ENCODE measurements at regions not wholly inside any gene's neighbourhood (a gene's known extent, or its start where the extent isn't known, plus 50 kb on each side); places are given as distances from the start of the nearest gene placed in this dataset.

- intact Hi-C loops (cut with DNase I): no loop called here
These were observed 291.1 kb upstream of the TUT7 start for GRCh38 chr9:86645303-86645702.

GRCh38 chr9:86644675-86645034, 290.4 kb upstream of the TUT7 start:
- H3K27me3 ChIP-seq: no peaks in the 10 kb centered on the region
- H3K4me1 ChIP-seq: no peaks in the 10 kb centered on the region
- no peak for TF ChIP-seq CTCF (IDR thresholded peaks at IDR 0.05)
- no peak overlapping the region for H3K4me3 ChIP-seq
- no peaks in the 10 kb centered on the region for H3K9me3 ChIP-seq
- H3K27ac ChIP-seq: no peak overlapping the region
- intact Hi-C loops (cut with DNase I): no loop called here
- no peaks in the 10 kb centered on the region for H3K36me3 ChIP-seq
- DNase-seq (ENCODE audit: low spot score in 2 of 2): no peak

More at GRCh38 chr9:86645303-86645702, 291.1 kb upstream of the TUT7 start:
- no peaks in the 10 kb centered on the region for H3K27me3 ChIP-seq
- no peaks in the 10 kb centered on the region for H3K36me3 ChIP-seq
- no peak for DNase-seq (ENCODE audit: low spot score in 2 of 2)
- TF ChIP-seq CTCF (IDR thresholded peaks at IDR 0.05): no peak
- H3K4me1 ChIP-seq: no peaks in the 10 kb centered on the region
- no peak overlapping the region for H3K4me3 ChIP-seq
- H3K27ac ChIP-seq: no peak overlapping the region
- H3K9me3 ChIP-seq: no peaks in the 10 kb centered on the region

GRCh38 chr9:86643946-86644674, 289.9 kb upstream of the TUT7 start:
- no peak overlapping the region for H3K27ac ChIP-seq
- no peak overlapping the region for H3K4me3 ChIP-seq
- no peaks in the 10 kb centered on the region for H3K36me3 ChIP-seq
- no peak for DNase-seq (ENCODE audit: low spot score in 2 of 2)
- no peaks in the 10 kb centered on the region for H3K27me3 ChIP-seq
- no peaks in the 10 kb centered on the region for H3K9me3 ChIP-seq
- intact Hi-C loops (cut with DNase I): no loop called here
- no peak for TF ChIP-seq CTCF (IDR thresholded peaks at IDR 0.05)
- H3K4me1 ChIP-seq: no peaks in the 10 kb centered on the region

GRCh38 chr9:86642721-86643120, 288.5 kb upstream of the TUT7 start:
- no peaks in the 10 kb centered on the region for H3K36me3 ChIP-seq
- no peaks in the 10 kb centered on the region for H3K9me3 ChIP-seq
- no peak overlapping the region for H3K4me3 ChIP-seq
- TF ChIP-seq CTCF (IDR thresholded peaks at IDR 0.05): no peak
- H3K27ac ChIP-seq: no peak overlapping the region
- H3K4me1 ChIP-seq: no peaks in the 10 kb centered on the region
- H3K27me3 ChIP-seq: no peaks in the 10 kb centered on the region
- no peak for DNase-seq (ENCODE audit: low spot score in 2 of 2)
- intact Hi-C loops (cut with DNase I): no loop called here

GRCh38 chr9:86641970-86642369, 287.8 kb upstream of the TUT7 start:
- H3K36me3 ChIP-seq: no peaks in the 10 kb centered on the region
- H3K4me3 ChIP-seq: no peak overlapping the region
- H3K27me3 ChIP-seq: no peaks in the 10 kb centered on the region
- no peaks in the 10 kb centered on the region for H3K9me3 ChIP-seq
- intact Hi-C loops (cut with DNase I): no loop called here
- DNase-seq (ENCODE audit: low spot score in 2 of 2): no peak
- no peak overlapping the region for H3K27ac ChIP-seq
- no peaks in the 10 kb centered on the region for H3K4me1 ChIP-seq
- TF ChIP-seq CTCF (IDR thresholded peaks at IDR 0.05): no peak
